H1 (cell line): ENCODE measurements at regions not wholly inside any gene's neighbourhood (a gene's known extent, or its start where the extent isn't known, plus 50 kb on each side); places are given as distances from the start of the nearest gene placed in this dataset.

ENCODE experiments used
- JUND ChIP-seq: IDR thresholded peaks from 2 replicates; pipeline ENCODE4 v1.6.1; 2011; ENCODE audit warnings: mild to moderate bottlenecking, improper control_type of control experiment, low read length
- TF ChIP-seq, protein P1 (sequence below): IDR thresholded peaks from 2 replicates; pipeline ENCODE4 v1.6.1; 2012; ENCODE audit warnings: low read length, inconsistent platforms

- TF ChIP-seq, protein P1, sequence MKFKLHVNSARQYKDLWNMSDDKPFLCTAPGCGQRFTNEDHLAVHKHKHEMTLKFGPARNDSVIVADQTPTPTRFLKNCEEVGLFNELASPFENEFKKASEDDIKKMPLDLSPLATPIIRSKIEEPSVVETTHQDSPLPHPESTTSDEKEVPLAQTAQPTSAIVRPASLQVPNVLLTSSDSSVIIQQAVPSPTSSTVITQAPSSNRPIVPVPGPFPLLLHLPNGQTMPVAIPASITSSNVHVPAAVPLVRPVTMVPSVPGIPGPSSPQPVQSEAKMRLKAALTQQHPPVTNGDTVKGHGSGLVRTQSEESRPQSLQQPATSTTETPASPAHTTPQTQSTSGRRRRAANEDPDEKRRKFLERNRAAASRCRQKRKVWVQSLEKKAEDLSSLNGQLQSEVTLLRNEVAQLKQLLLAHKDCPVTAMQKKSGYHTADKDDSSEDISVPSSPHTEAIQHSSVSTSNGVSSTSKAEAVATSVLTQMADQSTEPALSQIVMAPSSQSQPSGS, result no peak
- no peak for TF ChIP-seq JUND
Observed at GRCh38 chr19:28609944-28610343, 603.0 kb downstream of the UQCRFS1 start (continued).
